ENCODE measurements at regions not wholly inside any gene's neighbourhood (a gene's known extent, or its start where the extent isn't known, plus 50 kb on each side); places are given as distances from the start of the nearest gene placed in this dataset.

- no peak overlapping the region for H3K4me3 ChIP-seq (ENCODE audit: insufficient read depth, low read depth, low read length, poor library complexity, severe bottlenecking)
- H3K27ac ChIP-seq (ENCODE audit: insufficient read depth, low read length, poor library complexity, severe bottlenecking): no peak overlapping the region
- no peaks in the 10 kb centered on the region for H3K4me1 ChIP-seq (ENCODE audit: control insufficient read depth, insufficient read depth, low read length, poor library complexity, severe bottlenecking)
- no peak for DNase-seq
- H3K9me3 ChIP-seq (ENCODE audit: control insufficient read depth, low read length): no peaks in the 10 kb centered on the region
- no peaks in the 10 kb centered on the region for H3K27me3 ChIP-seq (replicated peaks; ENCODE audit: control insufficient read depth, insufficient read depth, low read length, poor library complexity, severe bottlenecking)
- no peaks in the 10 kb centered on the region for H3K36me3 ChIP-seq (ENCODE audit: control insufficient read depth, insufficient read depth, low read length)
These were observed 1720.6 kb upstream of the WWC1 start for GRCh38 chr5:166570865-166571264.

- H3K9me3 ChIP-seq (ENCODE audit: control insufficient read depth, low read length): no peaks in the 10 kb centered on the region
- H3K27me3 ChIP-seq (replicated peaks; ENCODE audit: control insufficient read depth, insufficient read depth, low read length, poor library complexity, severe bottlenecking): no peaks in the 10 kb centered on the region
- H3K36me3 ChIP-seq (ENCODE audit: control insufficient read depth, insufficient read depth, low read length): no peaks in the 10 kb centered on the region
- H3K4me3 ChIP-seq (ENCODE audit: insufficient read depth, low read depth, low read length, poor library complexity, severe bottlenecking): no peak overlapping the region
- H3K27ac ChIP-seq (ENCODE audit: insufficient read depth, low read length, poor library complexity, severe bottlenecking): no peak overlapping the region
- DNase-seq: no peak
- H3K4me1 ChIP-seq (ENCODE audit: control insufficient read depth, insufficient read depth, low read length, poor library complexity, severe bottlenecking): no peaks in the 10 kb centered on the region
These were observed 1719.8 kb upstream of the WWC1 start for GRCh38 chr5:166571668-166572067.

GRCh38 chr5:166576323-166576722, 1715.1 kb upstream of the WWC1 start:
- no peaks in the 10 kb centered on the region for H3K4me1 ChIP-seq (ENCODE audit: control insufficient read depth, insufficient read depth, low read length, poor library complexity, severe bottlenecking)

GRCh38 chr5:166581826-166582225, 1709.6 kb upstream of the WWC1 start:
- Histone ChIP-seq H3K9me3 (ENCODE audit: control insufficient read depth, low read length) (no peaks in the 10 kb centered on the region), H3K4me3 (ENCODE audit: insufficient read depth, low read depth, low read length, poor library complexity, severe bottlenecking) (no peak overlapping the region), H3K36me3 (ENCODE audit: control insufficient read depth, insufficient read depth, low read length) (no peaks in the 10 kb centered on the region), H3K27me3 (replicated peaks; ENCODE audit: control insufficient read depth, insufficient read depth, low read length, poor library complexity, severe bottlenecking) (no peaks in the 10 kb centered on the region), H3K4me1 (ENCODE audit: control insufficient read depth, insufficient read depth, low read length, poor library complexity, severe bottlenecking) (no peaks in the 10 kb centered on the region), H3K27ac (ENCODE audit: insufficient read depth, low read length, poor library complexity, severe bottlenecking) (no peak overlapping the region)
- no peak for DNase-seq

More at GRCh38 chr5:166576323-166576722, 1715.1 kb upstream of the WWC1 start:
- no peaks in the 10 kb centered on the region for H3K36me3 ChIP-seq (ENCODE audit: control insufficient read depth, insufficient read depth, low read length)
- no peak overlapping the region for H3K4me3 ChIP-seq (ENCODE audit: insufficient read depth, low read depth, low read length, poor library complexity, severe bottlenecking)
- no peaks in the 10 kb centered on the region for H3K9me3 ChIP-seq (ENCODE audit: control insufficient read depth, low read length)
- H3K27me3 ChIP-seq (replicated peaks; ENCODE audit: control insufficient read depth, insufficient read depth, low read length, poor library complexity, severe bottlenecking): no peaks in the 10 kb centered on the region
- H3K27ac ChIP-seq (ENCODE audit: insufficient read depth, low read length, poor library complexity, severe bottlenecking): no peak overlapping the region
- DNase-seq: no peak

- no peaks in the 10 kb centered on the region for H3K27me3 ChIP-seq (replicated peaks; ENCODE audit: control insufficient read depth, insufficient read depth, low read length, poor library complexity, severe bottlenecking)
- no peaks in the 10 kb centered on the region for H3K9me3 ChIP-seq (ENCODE audit: control insufficient read depth, low read length)
- no peak for DNase-seq
- H3K4me3 ChIP-seq (ENCODE audit: insufficient read depth, low read depth, low read length, poor library complexity, severe bottlenecking): no peak overlapping the region
- no peak overlapping the region for H3K27ac ChIP-seq (ENCODE audit: insufficient read depth, low read length, poor library complexity, severe bottlenecking)
- H3K36me3 ChIP-seq (ENCODE audit: control insufficient read depth, insufficient read depth, low read length): no peaks in the 10 kb centered on the region
- H3K4me1 ChIP-seq (ENCODE audit: control insufficient read depth, insufficient read depth, low read length, poor library complexity, severe bottlenecking): no peaks in the 10 kb centered on the region
These were observed 1709.0 kb upstream of the WWC1 start for GRCh38 chr5:166582416-166582815.

GRCh38 chr5:166594567-166594966, 1696.9 kb upstream of the WWC1 start:
- no peak for DNase-seq
- H3K4me1 ChIP-seq (ENCODE audit: control insufficient read depth, insufficient read depth, low read length, poor library complexity, severe bottlenecking): no peaks in the 10 kb centered on the region
- H3K4me3 ChIP-seq (ENCODE audit: insufficient read depth, low read depth, low read length, poor library complexity, severe bottlenecking): no peak overlapping the region
- no peak overlapping the region for H3K27ac ChIP-seq (ENCODE audit: insufficient read depth, low read length, poor library complexity, severe bottlenecking)
- no peaks in the 10 kb centered on the region for H3K36me3 ChIP-seq (ENCODE audit: control insufficient read depth, insufficient read depth, low read length)
- no peaks in the 10 kb centered on the region for H3K9me3 ChIP-seq (ENCODE audit: control insufficient read depth, low read length)
- H3K27me3 ChIP-seq (replicated peaks; ENCODE audit: control insufficient read depth, insufficient read depth, low read length, poor library complexity, severe bottlenecking): no peaks in the 10 kb centered on the region

- no peak for DNase-seq
- no peak overlapping the region for H3K27ac ChIP-seq (ENCODE audit: insufficient read depth, low read length, poor library complexity, severe bottlenecking)
- H3K4me1 ChIP-seq (ENCODE audit: control insufficient read depth, insufficient read depth, low read length, poor library complexity, severe bottlenecking): no peaks in the 10 kb centered on the region
- no peak overlapping the region for H3K4me3 ChIP-seq (ENCODE audit: insufficient read depth, low read depth, low read length, poor library complexity, severe bottlenecking)
- no peaks in the 10 kb centered on the region for H3K27me3 ChIP-seq (replicated peaks; ENCODE audit: control insufficient read depth, insufficient read depth, low read length, poor library complexity, severe bottlenecking)
- no peaks in the 10 kb centered on the region for H3K9me3 ChIP-seq (ENCODE audit: control insufficient read depth, low read length)
- H3K36me3 ChIP-seq (ENCODE audit: control insufficient read depth, insufficient read depth, low read length): no peaks in the 10 kb centered on the region
These were observed 1696.0 kb upstream of the WWC1 start for GRCh38 chr5:166595274-166595951.

GRCh38 chr5:166596043-166596442, 1695.4 kb upstream of the WWC1 start:
- no peaks in the 10 kb centered on the region for H3K9me3 ChIP-seq (ENCODE audit: control insufficient read depth, low read length)

GRCh38 chr5:166602271-166602670, 1689.2 kb upstream of the WWC1 start:
- no peak for DNase-seq
- Histone ChIP-seq H3K9me3 (ENCODE audit: control insufficient read depth, low read length) (no peaks in the 10 kb centered on the region), H3K4me3 (ENCODE audit: insufficient read depth, low read depth, low read length, poor library complexity, severe bottlenecking) (no peak overlapping the region), H3K27me3 (replicated peaks; ENCODE audit: control insufficient read depth, insufficient read depth, low read length, poor library complexity, severe bottlenecking) (no peaks in the 10 kb centered on the region), H3K27ac (ENCODE audit: insufficient read depth, low read length, poor library complexity, severe bottlenecking) (no peak overlapping the region), H3K36me3 (ENCODE audit: control insufficient read depth, insufficient read depth, low read length) (no peaks in the 10 kb centered on the region), H3K4me1 (ENCODE audit: control insufficient read depth, insufficient read depth, low read length, poor library complexity, severe bottlenecking) (no peaks in the 10 kb centered on the region)

More at GRCh38 chr5:166596043-166596442, 1695.4 kb upstream of the WWC1 start:
- Histone ChIP-seq H3K4me1 (ENCODE audit: control insufficient read depth, insufficient read depth, low read length, poor library complexity, severe bottlenecking) (no peaks in the 10 kb centered on the region), H3K36me3 (ENCODE audit: control insufficient read depth, insufficient read depth, low read length) (no peaks in the 10 kb centered on the region), H3K4me3 (ENCODE audit: insufficient read depth, low read depth, low read length, poor library complexity, severe bottlenecking) (no peak overlapping the region), H3K27me3 (replicated peaks; ENCODE audit: control insufficient read depth, insufficient read depth, low read length, poor library complexity, severe bottlenecking) (no peaks in the 10 kb centered on the region), H3K27ac (ENCODE audit: insufficient read depth, low read length, poor library complexity, severe bottlenecking) (no peak overlapping the region)
- no peak for DNase-seq

GRCh38 chr5:166617507-166617906, 1673.9 kb upstream of the WWC1 start:
- Histone ChIP-seq H3K4me1 (ENCODE audit: control insufficient read depth, insufficient read depth, low read length, poor library complexity, severe bottlenecking) (no peaks in the 10 kb centered on the region), H3K27ac (ENCODE audit: insufficient read depth, low read length, poor library complexity, severe bottlenecking) (no peak overlapping the region), H3K27me3 (replicated peaks; ENCODE audit: control insufficient read depth, insufficient read depth, low read length, poor library complexity, severe bottlenecking) (no peaks in the 10 kb centered on the region), H3K4me3 (ENCODE audit: insufficient read depth, low read depth, low read length, poor library complexity, severe bottlenecking) (no peak overlapping the region), H3K36me3 (ENCODE audit: control insufficient read depth, insufficient read depth, low read length) (no peaks in the 10 kb centered on the region), H3K9me3 (ENCODE audit: control insufficient read depth, low read length) (no peaks in the 10 kb centered on the region)
- DNase-seq: no peak

Measured in effector memory CD4-positive, alpha-beta T cell (primary cell).